Peyer's patch (tissue), 4 donors: ENCODE measurements at regions not wholly inside any gene's neighbourhood (a gene's known extent, or its start where the extent isn't known, plus 50 kb on each side); places are given as distances from the start of the nearest gene placed in this dataset.

ENCODE experiments used
- DNase-seq, 3 donors: peaks; one replicate each; pipeline ENCODE4 v3.0.0-alpha.2; 2017 to 2019
- H3K27ac ChIP-seq, 4 donors: fragments of 200-600 bp; sonication (generic); one replicate each; pipeline ENCODE4 v1.5.1; 2016 to 2019
- H3K27me3 ChIP-seq, 2 donors: fragments of 200-600 bp; sonication (generic); one replicate each; pipeline ENCODE4 v1.5.1; 2019
- H3K36me3 ChIP-seq, 3 donors: fragments of 200-600 bp; sonication (generic); one replicate each; pipeline ENCODE4 v1.5.1; 2016 to 2019
- H3K4me1 ChIP-seq, 4 donors: fragments of 200-600 bp; sonication (generic); one replicate each; pipeline ENCODE4 v1.5.1; 2016 to 2019
- H3K4me3 ChIP-seq, 4 donors: fragments of 200-600 bp; sonication (generic); 1 replicate in 3 of 4; 2 replicates in 1 of 4; pipeline ENCODE4 v1.5.1; 2016 to 2019; ENCODE audit warnings: mild to moderate bottlenecking in 1 of 4
- H3K9me3 ChIP-seq, 4 donors: fragments of 200-600 bp; sonication (generic); one replicate each; pipeline ENCODE4 v1.5.1; 2016 to 2019; ENCODE audit warnings: mild to moderate bottlenecking in 1 of 4
- POLR2A ChIP-seq, 2 donors: fragments of 450-650 bp; IDR thresholded peaks; one replicate each; pipeline ENCODE4 v1.5.1; 2017; ENCODE audit warnings: antibody characterized with exemption in 2 of 2, mild to moderate bottlenecking in 2 of 2, moderate library complexity in 2 of 2
- TF ChIP-seq, protein P1 (sequence below), 6 experiments: fragments of 450-650 bp in 4 of 6; fragments of 200-600 bp in 2 of 6; sonication (generic) in 1 of 6; IDR thresholded peaks; one replicate each; pipeline ENCODE4 v1.5.1; 2017 to 2019; ENCODE audit warnings: antibody characterized with exemption in 6 of 6, mild to moderate bottlenecking in 3 of 6, moderate library complexity in 1 of 6

DNA sequence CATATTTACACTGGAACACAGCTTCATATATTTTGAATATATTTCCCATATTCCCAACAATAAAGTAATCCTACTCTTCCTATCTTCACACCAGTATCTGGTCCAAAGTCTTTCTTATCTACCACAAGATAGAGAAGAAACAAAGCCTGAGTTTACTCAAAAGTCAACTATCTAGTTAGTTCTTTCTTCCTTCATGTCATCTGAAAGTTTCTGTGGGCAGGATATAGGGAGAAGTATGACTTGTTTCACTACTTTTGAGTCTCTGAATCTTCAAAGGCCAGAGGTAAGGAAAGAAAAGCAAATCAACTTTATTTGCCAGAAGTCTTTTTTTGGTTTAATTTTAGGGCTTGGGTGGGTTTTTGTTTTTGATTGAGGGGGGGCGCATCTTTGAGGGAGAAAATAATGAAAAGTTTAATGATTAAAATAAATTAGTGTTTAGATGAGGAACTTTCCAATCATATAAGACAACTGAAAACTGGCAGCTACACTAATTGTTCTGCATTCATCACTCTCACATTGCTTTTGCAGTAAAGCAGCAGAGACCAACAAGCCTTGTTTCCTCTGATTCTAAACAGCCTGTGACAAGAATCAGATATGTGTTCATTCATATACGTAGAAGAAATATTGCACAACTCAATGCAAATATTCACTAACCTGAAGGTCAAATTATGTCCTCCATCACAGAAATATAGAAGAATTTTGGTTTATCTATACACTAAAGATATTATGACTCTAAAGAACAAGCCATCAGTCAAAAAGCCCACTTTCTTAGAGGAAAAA lies 421.4 kb downstream of the SHQ1 start:
- DNase-seq: no peak
- no peaks in the 10 kb centered on the region for H3K36me3 ChIP-seq
- H3K27ac ChIP-seq: no peak overlapping the region
- no peaks in the 10 kb centered on the region for H3K27me3 ChIP-seq
- TF ChIP-seq, protein P1, sequence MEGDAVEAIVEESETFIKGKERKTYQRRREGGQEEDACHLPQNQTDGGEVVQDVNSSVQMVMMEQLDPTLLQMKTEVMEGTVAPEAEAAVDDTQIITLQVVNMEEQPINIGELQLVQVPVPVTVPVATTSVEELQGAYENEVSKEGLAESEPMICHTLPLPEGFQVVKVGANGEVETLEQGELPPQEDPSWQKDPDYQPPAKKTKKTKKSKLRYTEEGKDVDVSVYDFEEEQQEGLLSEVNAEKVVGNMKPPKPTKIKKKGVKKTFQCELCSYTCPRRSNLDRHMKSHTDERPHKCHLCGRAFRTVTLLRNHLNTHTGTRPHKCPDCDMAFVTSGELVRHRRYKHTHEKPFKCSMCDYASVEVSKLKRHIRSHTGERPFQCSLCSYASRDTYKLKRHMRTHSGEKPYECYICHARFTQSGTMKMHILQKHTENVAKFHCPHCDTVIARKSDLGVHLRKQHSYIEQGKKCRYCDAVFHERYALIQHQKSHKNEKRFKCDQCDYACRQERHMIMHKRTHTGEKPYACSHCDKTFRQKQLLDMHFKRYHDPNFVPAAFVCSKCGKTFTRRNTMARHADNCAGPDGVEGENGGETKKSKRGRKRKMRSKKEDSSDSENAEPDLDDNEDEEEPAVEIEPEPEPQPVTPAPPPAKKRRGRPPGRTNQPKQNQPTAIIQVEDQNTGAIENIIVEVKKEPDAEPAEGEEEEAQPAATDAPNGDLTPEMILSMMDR (IDR thresholded peaks at IDR 0.05): no peak
- TF ChIP-seq POLR2A (IDR thresholded peaks at IDR 0.05): no peak
- no peak overlapping the region for H3K4me3 ChIP-seq
- H3K4me1 ChIP-seq: peaks cover 0 to 26% (median 0%) of the 10 kb centered on the region in 4 donors
- no peaks in the 10 kb centered on the region for H3K9me3 ChIP-seq

DNA sequence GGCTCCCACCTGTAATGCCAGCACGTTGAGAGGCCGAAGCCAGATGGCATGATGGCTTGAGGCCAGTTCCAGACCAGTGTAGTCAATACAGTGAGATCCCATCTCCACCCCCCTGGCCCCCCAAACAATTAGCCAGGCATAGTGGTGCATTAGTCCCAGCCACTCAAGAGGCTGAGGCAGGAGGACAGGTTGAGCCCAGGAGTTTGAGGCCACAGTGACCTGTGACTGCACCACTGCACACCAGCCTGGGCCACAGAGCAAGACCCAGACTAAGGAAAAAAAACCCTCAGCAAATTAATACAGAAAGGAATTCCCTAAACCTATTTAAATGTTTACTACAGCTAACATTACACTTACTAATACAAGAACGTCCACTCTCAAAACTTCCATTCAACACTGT lies 424.6 kb downstream of the SHQ1 start:
- TF ChIP-seq, protein P1 (IDR thresholded peaks at IDR 0.05): no peak
- no peak for TF ChIP-seq POLR2A (IDR thresholded peaks at IDR 0.05)

DNA sequence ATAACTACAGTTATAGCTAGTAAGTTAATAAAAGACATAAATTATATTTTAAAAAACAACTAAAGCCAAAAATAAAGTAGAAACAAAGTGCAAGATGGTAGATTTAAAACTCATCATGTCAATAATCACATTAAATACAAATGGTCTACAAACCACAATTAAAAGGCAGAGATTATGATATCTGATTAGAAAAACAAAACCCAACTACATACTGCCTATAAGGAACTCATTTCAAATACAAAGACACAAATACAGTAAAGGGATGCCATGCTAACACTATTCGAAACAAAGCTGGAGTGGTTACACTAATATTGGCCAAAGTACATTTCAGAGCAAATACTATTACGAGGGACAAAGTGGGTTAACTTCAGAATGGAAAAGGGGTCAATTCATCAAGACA lies 426.5 kb downstream of the SHQ1 start:
- no peaks in the 10 kb centered on the region for H3K36me3 ChIP-seq
- DNase-seq: no peak
- TF ChIP-seq, protein P1 (IDR thresholded peaks at IDR 0.05): no peak
- TF ChIP-seq POLR2A (IDR thresholded peaks at IDR 0.05): no peak
- H3K27ac ChIP-seq: no peak overlapping the region
- H3K9me3 ChIP-seq: no peaks in the 10 kb centered on the region
- H3K4me1 ChIP-seq: peaks cover 0 to 4% (median 0%) of the 10 kb centered on the region in 4 donors
- H3K27me3 ChIP-seq: no peaks in the 10 kb centered on the region
- no peak overlapping the region for H3K4me3 ChIP-seq

More for the DNA sequence above, 424.6 kb downstream of the SHQ1 start:
- no peaks in the 10 kb centered on the region for H3K9me3 ChIP-seq
- no peak overlapping the region for H3K4me3 ChIP-seq
- no peaks in the 10 kb centered on the region for H3K27me3 ChIP-seq
- H3K36me3 ChIP-seq: no peaks in the 10 kb centered on the region
- H3K27ac ChIP-seq: no peak overlapping the region
- peaks cover 0 to 19% (median 0%) of the 10 kb centered on the region in 4 donors for H3K4me1 ChIP-seq
- no peak for DNase-seq

DNA sequence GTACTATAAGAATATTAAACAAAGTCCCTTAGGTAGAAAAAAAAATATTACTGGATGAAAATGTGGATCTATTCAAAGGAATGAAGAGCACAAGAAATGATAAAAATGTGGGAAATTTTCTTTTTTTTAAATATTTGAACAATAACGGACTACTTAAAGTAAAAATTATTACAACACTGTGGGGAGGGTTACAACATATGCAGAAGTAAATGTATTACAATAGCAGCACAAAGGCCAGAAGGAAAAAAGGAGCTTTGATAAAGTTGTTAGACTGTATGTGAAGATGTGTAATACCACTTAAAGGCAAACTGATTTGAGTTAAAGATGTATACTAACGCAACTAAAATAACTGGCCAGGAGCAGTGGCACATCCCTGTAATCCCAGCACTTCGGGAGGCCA lies 427.1 kb downstream of the SHQ1 start:
- Histone ChIP-seq H3K9me3 (no peaks in the 10 kb centered on the region), H3K27ac (no peak overlapping the region), H3K4me3 (no peak overlapping the region), H3K36me3 (no peaks in the 10 kb centered on the region), H3K4me1 (no peaks in the 10 kb centered on the region), H3K27me3 (no peaks in the 10 kb centered on the region)
- no peak for DNase-seq
- TF ChIP-seq POLR2A (IDR thresholded peaks at IDR 0.05): no peak
- TF ChIP-seq, protein P1 (IDR thresholded peaks at IDR 0.05): no peak

DNA sequence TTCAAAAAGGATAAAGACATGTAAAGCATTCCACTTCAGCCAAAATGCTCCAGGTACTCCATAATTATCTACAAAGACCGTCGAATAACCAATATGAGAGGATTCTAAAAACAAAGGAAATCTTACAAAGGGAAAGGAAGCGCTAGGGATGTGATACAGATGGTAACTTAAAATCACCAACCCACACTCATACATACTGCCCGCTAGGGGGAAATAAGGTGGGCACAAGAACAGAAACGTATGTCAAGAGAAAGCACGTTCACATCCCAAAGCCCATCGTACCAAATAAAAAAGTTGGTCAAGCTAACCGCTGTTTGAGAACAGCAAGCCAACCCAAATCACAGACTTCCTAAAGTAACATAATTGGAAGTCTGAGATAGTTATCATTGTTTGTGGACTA lies 429.4 kb downstream of the SHQ1 start:
- Histone ChIP-seq H3K4me3 (no peak overlapping the region), H3K36me3 (no peaks in the 10 kb centered on the region), H3K27ac (no peak overlapping the region), H3K9me3 (no peaks in the 10 kb centered on the region), H3K27me3 (no peaks in the 10 kb centered on the region), H3K4me1 (no peaks in the 10 kb centered on the region)
- TF ChIP-seq, protein P1 (IDR thresholded peaks at IDR 0.05): no peak
- no peak for TF ChIP-seq POLR2A (IDR thresholded peaks at IDR 0.05)
- DNase-seq: no peak
